Transverse colon (tissue), 4 donors: ENCODE measurements at regions not wholly inside any gene's neighbourhood (a gene's known extent, or its start where the extent isn't known, plus 50 kb on each side); places are given as distances from the start of the nearest gene placed in this dataset.

Experiments used
- DNase-seq: peaks from one replicate; pipeline ENCODE4 v3.0.0-alpha.2; 2019
- H3K27ac ChIP-seq, 4 donors: fragments of 200-600 bp; sonication (generic); 2 replicates each; pipeline ENCODE4 v1.5.1; 2016 to 2018; ENCODE audit warnings: inconsistent platforms in 4 of 4
- H3K27me3 ChIP-seq: fragments of 200-600 bp; sonication (generic); 2 replicates; pipeline ENCODE4 v1.5.1; 2017; ENCODE audit warnings: inconsistent platforms
- H3K36me3 ChIP-seq, 4 donors: fragments of 200-600 bp; sonication (generic); 2 replicates each; pipeline ENCODE4 v1.5.1; 2017 to 2019; ENCODE audit warnings: inconsistent platforms in 4 of 4
- H3K4me1 ChIP-seq, 4 donors: fragments of 200-600 bp; sonication (generic); 2 replicates each; pipeline ENCODE4 v1.5.1; 2017 to 2020; ENCODE audit warnings: inconsistent platforms in 4 of 4
- H3K4me3 ChIP-seq, 4 donors: fragments of 200-600 bp; sonication (generic); 1 replicate in 1 of 4; 2 replicates in 3 of 4; pipeline versions ENCODE4 v1.5.1 to v1.6.1; 2017 to 2019; ENCODE audit warnings: inconsistent platforms in 4 of 4
- H3K9me3 ChIP-seq, 2 donors: fragments of 200-600 bp; sonication (generic); 2 replicates each; pipeline ENCODE4 v1.5.1; 2017 to 2019; ENCODE audit warnings: inconsistent platforms in 2 of 2
- EP300 ChIP-seq: sonication (generic); formaldehyde crosslinking; IDR thresholded peaks from one replicate; pipeline ENCODE4 v1.6.1; 2017; ENCODE audit warnings: antibody characterized with exemption, low read depth
- POLR2A ChIP-seq: fragments of 450-650 bp; IDR thresholded peaks from one replicate; pipeline ENCODE4 v1.6.1; 2016; ENCODE audit warnings: antibody characterized with exemption, mild to moderate bottlenecking, moderate library complexity
- POLR2AphosphoS5 ChIP-seq, 3 donors: sonication (generic); formaldehyde crosslinking; IDR thresholded peaks; one replicate each; pipeline ENCODE4 v1.6.1; 2016; ENCODE audit warnings: antibody characterized with exemption in 3 of 3
- WGBS, 2 donors: methylation state at CpG; one replicate each; pipeline ENCODE4 v1.1.5; 2018; ENCODE audit warnings: low coverage in 1 of 2; 5-methylcytosine and 5-hydroxymethylcytosine counted together
- in situ Hi-C, 4 donors: fragments of 200-750 bp; cut with MboI; loops; one replicate each; pipeline versions ENCODE4 v1.15.0 to v1.15.1; 2017; ENCODE audit warnings: low sequenced_read_pairs in 3 of 4, low pct_ligation_motif_present in 1 of 4, low pct_unique_long_range_greater_than_20kb in 1 of 4
- intact Hi-C: fragments of 100-400 bp; cut with DNase I; formaldehyde crosslinking; loops from one replicate; pipeline ENCODE4 v1.15.1; 2023; ENCODE audit warnings: low total_unique reads
- TF ChIP-seq, protein P1 (sequence below), 5 experiments: fragments of 200-600 bp in 3 of 5; fragments of 450-650 bp in 2 of 5; sonication (generic) in 3 of 5; IDR thresholded peaks; 1 replicate in 2 of 5; 2 replicates in 3 of 5; pipeline ENCODE4 v1.5.1; 2016 to 2017; ENCODE audit warnings: antibody characterized with exemption in 5 of 5, inconsistent platforms in 3 of 5, mild to moderate bottlenecking in 2 of 5, moderate library complexity in 1 of 5

DNA sequence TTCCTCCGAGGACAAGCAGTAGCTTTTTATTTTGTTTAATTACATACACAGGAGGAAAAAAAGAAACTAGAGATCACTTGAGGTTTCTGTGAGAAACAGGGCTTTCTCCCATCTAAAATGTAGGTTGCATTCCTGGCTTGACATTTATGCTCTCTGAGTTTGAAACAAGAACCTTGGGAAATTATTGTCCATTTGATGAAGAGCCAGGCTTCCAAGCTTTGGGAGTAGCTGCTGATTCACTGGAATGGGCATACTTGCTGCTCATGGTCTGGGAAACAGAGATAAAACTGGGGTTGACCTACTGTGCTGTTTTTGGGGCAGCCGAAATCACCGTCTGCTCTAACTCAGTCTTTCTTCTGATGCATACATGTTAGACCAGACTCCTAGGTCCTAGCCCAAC, 165.4 kb downstream of the MIS18A start:
- WGBS, 2 donors: 50 to 80% methylated on average over 1 to 3 of the region's 3 CpGs

DNA sequence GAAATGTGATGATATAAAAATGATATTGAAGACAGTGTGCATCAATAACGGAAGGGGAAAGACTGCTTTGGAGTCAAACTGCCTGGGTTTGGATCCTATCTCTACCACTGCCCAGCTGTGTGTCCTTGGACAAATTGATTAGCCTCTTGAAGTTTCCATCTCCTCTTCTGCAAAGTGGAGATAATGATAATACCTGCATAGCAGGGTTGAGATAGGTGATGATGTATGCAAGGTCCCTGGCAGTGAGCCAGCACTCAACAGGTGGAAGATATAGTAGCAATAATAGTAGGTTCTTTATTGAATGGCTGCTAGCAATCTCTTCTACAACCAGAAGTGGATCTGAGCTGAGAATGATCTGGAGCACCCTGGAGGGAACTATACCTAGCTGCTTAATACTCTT, 166.7 kb downstream of the MIS18A start:
- Histone ChIP-seq H3K9me3 (no peaks in the 10 kb centered on the region), H3K4me3 (no peak overlapping the region), H3K4me1 (no peaks in the 10 kb centered on the region), H3K27ac (no peak overlapping the region), H3K36me3 (no peaks in the 10 kb centered on the region), H3K27me3 (no peaks in the 10 kb centered on the region)
- in situ Hi-C loops: no loop called here
- 88% methylated on average over 1 of the region's 1 CpG; no CpG with 5 or more reads in 1 of the 2 donors for WGBS, 2 donors
- intact Hi-C loops: no loop called here
- TF ChIP-seq POLR2AphosphoS5 (IDR thresholded peaks at IDR 0.05): no peak
- no peak for TF ChIP-seq POLR2A
- TF ChIP-seq, protein P1, sequence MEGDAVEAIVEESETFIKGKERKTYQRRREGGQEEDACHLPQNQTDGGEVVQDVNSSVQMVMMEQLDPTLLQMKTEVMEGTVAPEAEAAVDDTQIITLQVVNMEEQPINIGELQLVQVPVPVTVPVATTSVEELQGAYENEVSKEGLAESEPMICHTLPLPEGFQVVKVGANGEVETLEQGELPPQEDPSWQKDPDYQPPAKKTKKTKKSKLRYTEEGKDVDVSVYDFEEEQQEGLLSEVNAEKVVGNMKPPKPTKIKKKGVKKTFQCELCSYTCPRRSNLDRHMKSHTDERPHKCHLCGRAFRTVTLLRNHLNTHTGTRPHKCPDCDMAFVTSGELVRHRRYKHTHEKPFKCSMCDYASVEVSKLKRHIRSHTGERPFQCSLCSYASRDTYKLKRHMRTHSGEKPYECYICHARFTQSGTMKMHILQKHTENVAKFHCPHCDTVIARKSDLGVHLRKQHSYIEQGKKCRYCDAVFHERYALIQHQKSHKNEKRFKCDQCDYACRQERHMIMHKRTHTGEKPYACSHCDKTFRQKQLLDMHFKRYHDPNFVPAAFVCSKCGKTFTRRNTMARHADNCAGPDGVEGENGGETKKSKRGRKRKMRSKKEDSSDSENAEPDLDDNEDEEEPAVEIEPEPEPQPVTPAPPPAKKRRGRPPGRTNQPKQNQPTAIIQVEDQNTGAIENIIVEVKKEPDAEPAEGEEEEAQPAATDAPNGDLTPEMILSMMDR (IDR thresholded peaks at IDR 0.05): no peak
- no peak for DNase-seq

More for the DNA sequence above, 165.4 kb downstream of the MIS18A start:
- no peak for DNase-seq
- no peaks in the 10 kb centered on the region for H3K36me3 ChIP-seq
- H3K9me3 ChIP-seq: no peaks in the 10 kb centered on the region
- no peak overlapping the region for H3K4me3 ChIP-seq
- intact Hi-C loops (no loop called here), in situ Hi-C loops (no loop called here)
- H3K27ac ChIP-seq: no peak overlapping the region
- no peak for TF ChIP-seq POLR2A
- TF ChIP-seq POLR2AphosphoS5 (IDR thresholded peaks at IDR 0.05): no peak
- no peak for TF ChIP-seq EP300
- TF ChIP-seq, protein P1 (IDR thresholded peaks at IDR 0.05): no peak
- no peaks in the 10 kb centered on the region for H3K4me1 ChIP-seq
- H3K27me3 ChIP-seq: no peaks in the 10 kb centered on the region

DNA sequence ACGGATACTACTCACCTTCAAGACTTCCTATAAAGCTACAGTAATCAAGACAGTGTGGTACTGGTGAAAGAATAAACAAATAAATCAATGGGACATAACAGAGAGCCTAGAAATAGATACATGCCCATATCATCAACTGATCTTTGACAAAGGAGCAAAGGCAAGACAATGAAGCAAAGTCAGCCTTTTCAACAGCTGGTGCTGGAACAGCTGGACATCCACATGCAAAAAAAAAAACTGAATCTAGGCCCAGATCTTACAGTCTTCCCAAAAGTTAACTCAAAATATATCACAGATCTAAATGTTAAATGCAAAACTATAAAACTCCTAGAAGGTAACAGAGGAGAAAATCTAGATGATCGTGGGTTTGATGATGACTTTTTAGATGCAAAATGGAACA, 170.3 kb downstream of the MIS18A start:
- Histone ChIP-seq H3K4me3 (no peak overlapping the region), H3K27ac (no peak overlapping the region), H3K4me1 (no peaks in the 10 kb centered on the region), H3K9me3 (no peaks in the 10 kb centered on the region), H3K36me3 (no peaks in the 10 kb centered on the region), H3K27me3 (no peaks in the 10 kb centered on the region)
- in situ Hi-C loops: no loop called here
- intact Hi-C loops: no loop called here
- no peak for DNase-seq
- TF ChIP-seq POLR2A (no peak), EP300 (no peak), POLR2AphosphoS5 (IDR thresholded peaks at IDR 0.05) (no peak)
- TF ChIP-seq, protein P1 (IDR thresholded peaks at IDR 0.05): no peak
- WGBS, 2 donors: 71 to 89% methylated on average over 2 of the region's 2 CpGs

DNA sequence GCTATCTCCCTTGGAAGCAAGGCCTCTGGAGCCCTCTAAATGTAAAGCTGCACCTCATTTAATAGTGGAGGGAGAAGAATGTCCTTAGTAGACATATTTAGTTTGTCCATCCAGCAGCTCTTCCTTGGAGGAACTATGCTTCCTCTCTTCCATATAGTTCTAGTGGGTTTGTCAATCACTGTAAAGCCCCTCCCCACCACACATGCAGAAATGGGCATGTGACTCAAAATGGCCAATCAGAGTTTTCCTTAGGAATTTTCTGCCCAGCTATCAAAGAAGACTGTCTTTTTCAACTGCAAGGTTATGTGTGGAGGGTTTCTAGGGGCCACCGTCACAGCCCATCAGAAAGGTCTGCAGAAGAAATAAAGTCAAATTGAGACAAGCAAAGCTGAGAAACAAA, 175.5 kb downstream of the MIS18A start:
- Histone ChIP-seq H3K27me3 (no peaks in the 10 kb centered on the region), H3K4me3 (no peak overlapping the region), H3K36me3 (no peaks in the 10 kb centered on the region), H3K27ac (no peak overlapping the region), H3K4me1 (no peaks in the 10 kb centered on the region), H3K9me3 (no peaks in the 10 kb centered on the region)
- DNase-seq: no peak
- in situ Hi-C loops (no loop called here), intact Hi-C loops (no loop called here)
- WGBS, 2 donors: 91% methylated on average over 1 of the region's 1 CpG; no CpG with 5 or more reads in 1 of the 2 donors
- no peak for TF ChIP-seq POLR2AphosphoS5 (IDR thresholded peaks at IDR 0.05)
- TF ChIP-seq EP300: no peak
- TF ChIP-seq, protein P1 (IDR thresholded peaks at IDR 0.05): no peak
- no peak for TF ChIP-seq POLR2A
